DND-41 (cell line): ENCODE measurements at regions not wholly inside any gene's neighbourhood (a gene's known extent, or its start where the extent isn't known, plus 50 kb on each side); places are given as distances from the start of the nearest gene placed in this dataset.

Experiments used
- CTCF ChIP-seq: IDR thresholded peaks from 2 replicates; pipeline ENCODE4 v1.5.1; 2012; ENCODE audit warnings: borderline replicate concordance, low read length, moderate library complexity, mild to moderate bottlenecking; ENCODE audit not compliant: poor library complexity, severe bottlenecking; ENCODE audit errors: extremely low read depth
- EZH2 ChIP-seq: IDR thresholded peaks from 3 replicates; pipeline ENCODE4 v1.6.1; 2012; ENCODE audit warnings: borderline replicate concordance, low read depth, mild to moderate bottlenecking, moderate library complexity, low read length, inconsistent platforms; ENCODE audit not compliant: severe bottlenecking

- TF ChIP-seq CTCF (no peak), EZH2 (no peak)
These were observed 545.0 kb downstream of the SI start for GRCh38 chr3:164533275-164533674.
